ENCODE measurements at regions not wholly inside any gene's neighbourhood (a gene's known extent, or its start where the extent isn't known, plus 50 kb on each side); places are given as distances from the start of the nearest gene placed in this dataset.

DNA sequence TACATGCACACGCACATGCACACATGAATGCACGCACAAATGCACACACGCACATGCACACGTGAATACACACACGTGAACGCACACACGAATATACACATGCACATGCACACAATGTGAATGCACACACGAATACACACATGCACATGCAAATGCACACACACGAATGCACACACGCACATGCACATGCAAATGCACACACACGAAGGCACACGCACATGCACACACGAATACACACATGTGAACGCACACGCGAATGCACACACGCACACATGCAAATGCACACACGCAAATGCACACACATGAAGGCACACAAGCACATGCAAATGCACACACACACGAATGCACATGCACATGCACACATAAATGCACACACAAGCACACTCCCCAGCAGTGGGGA is 68.6 kb upstream of the GPC1 start:
- peaks cover 21% of the 10 kb centered on the region for H3K4me1 ChIP-seq (ENCODE audit: control insufficient read depth, insufficient read depth, low read length)
- no peak overlapping the region for H3K4me3 ChIP-seq (ENCODE audit: insufficient read depth, low read depth, low read length)
- 88% methylated on average over 19 of the region's 19 CpGs for WGBS, 2 experiments
- no peaks in the 10 kb centered on the region for H3K27me3 ChIP-seq (ENCODE audit: control insufficient read depth, insufficient read depth, low read length, poor library complexity, severe bottlenecking)
- H3K36me3 ChIP-seq (ENCODE audit: control insufficient read depth, insufficient read depth, low read length), result no peaks in the 10 kb centered on the region
- no peaks in the 10 kb centered on the region for H3K9me3 ChIP-seq (ENCODE audit: control insufficient read depth, low read length)
- H3K27ac ChIP-seq (ENCODE audit: insufficient read depth, low read depth, low read length, poor library complexity, severe bottlenecking), result no peak overlapping the region

GRCh38 chr2:240367721-240368120 is 67.7 kb upstream of the GPC1 start:
- Histone ChIP-seq H3K27ac (ENCODE audit: insufficient read depth, low read depth, low read length, poor library complexity, severe bottlenecking) (no peak overlapping the region), H3K4me1 (ENCODE audit: control insufficient read depth, insufficient read depth, low read length) (peaks cover 29% of the 10 kb centered on the region), H3K36me3 (ENCODE audit: control insufficient read depth, insufficient read depth, low read length) (no peaks in the 10 kb centered on the region), H3K27me3 (ENCODE audit: control insufficient read depth, insufficient read depth, low read length, poor library complexity, severe bottlenecking) (no peaks in the 10 kb centered on the region), H3K4me3 (ENCODE audit: insufficient read depth, low read depth, low read length) (no peak overlapping the region), H3K9me3 (ENCODE audit: control insufficient read depth, low read length) (no peaks in the 10 kb centered on the region)
- 94 to 95% methylated on average over 15 of the region's 15 CpGs for WGBS, 2 experiments

DNA sequence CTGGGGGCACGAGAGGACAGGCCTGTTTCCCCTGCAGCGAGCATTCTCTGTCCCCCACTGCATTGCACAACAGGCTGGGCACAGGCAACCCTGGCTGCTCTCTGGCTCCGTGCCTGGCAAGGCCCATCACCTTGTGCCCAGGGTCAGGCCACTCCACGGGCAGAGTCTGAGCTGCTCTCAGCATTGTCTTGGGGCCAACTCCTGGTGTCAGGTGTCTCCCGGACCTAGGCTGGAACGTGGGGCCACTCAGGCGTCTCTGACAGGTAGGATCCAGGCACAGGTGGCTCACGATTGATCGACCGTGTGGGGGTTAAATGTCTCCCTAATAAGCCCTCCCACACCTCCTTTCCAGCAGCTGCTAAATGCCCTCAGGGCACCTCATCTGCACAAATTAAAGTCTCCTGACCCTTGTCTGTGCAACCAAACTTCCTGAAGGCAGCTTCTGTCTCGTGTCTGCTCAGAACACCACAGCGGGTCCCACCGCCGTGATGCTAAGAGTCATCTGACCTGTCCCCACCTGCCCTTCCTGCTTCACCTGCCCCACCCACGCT is 66.6 kb upstream of the GPC1 start:
- H3K4me3 ChIP-seq (ENCODE audit: insufficient read depth, low read depth, low read length), result no peak overlapping the region
- peaks cover 29% of the 10 kb centered on the region for H3K4me1 ChIP-seq (ENCODE audit: control insufficient read depth, insufficient read depth, low read length)
- no peak overlapping the region for H3K27ac ChIP-seq (ENCODE audit: insufficient read depth, low read depth, low read length, poor library complexity, severe bottlenecking)
- no peaks in the 10 kb centered on the region for H3K27me3 ChIP-seq (ENCODE audit: control insufficient read depth, insufficient read depth, low read length, poor library complexity, severe bottlenecking)
- 90 to 93% methylated on average over 15 of the region's 15 CpGs for WGBS, 2 experiments
- H3K36me3 ChIP-seq (ENCODE audit: control insufficient read depth, insufficient read depth, low read length), result no peaks in the 10 kb centered on the region
- H3K9me3 ChIP-seq (ENCODE audit: control insufficient read depth, low read length), result no peaks in the 10 kb centered on the region

DNA sequence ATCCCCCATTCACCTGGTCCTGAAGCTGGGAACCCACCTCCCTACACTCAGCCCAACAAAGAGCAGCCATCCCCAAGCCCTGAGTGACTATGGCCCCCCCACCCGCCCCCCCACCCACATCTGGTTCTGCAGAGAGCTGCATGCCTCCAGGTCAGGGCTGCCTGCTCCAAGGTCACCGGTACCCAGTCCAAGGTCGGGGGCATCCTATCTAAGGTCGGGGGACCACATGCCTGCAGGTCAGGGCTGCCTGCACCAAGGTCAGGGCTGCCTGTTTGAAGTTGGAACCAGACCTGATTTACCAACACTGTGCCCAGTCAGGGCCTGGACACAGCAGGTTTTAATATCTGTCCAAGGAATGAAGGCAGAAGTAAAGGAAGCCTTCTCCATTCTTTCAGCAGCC is 66.1 kb upstream of the GPC1 start:
- H3K27me3 ChIP-seq (ENCODE audit: control insufficient read depth, insufficient read depth, low read length, poor library complexity, severe bottlenecking), result no peaks in the 10 kb centered on the region
- peaks cover 30% of the 10 kb centered on the region for H3K4me1 ChIP-seq (ENCODE audit: control insufficient read depth, insufficient read depth, low read length)
- no peaks in the 10 kb centered on the region for H3K36me3 ChIP-seq (ENCODE audit: control insufficient read depth, insufficient read depth, low read length)
- WGBS, 2 experiments, result 94 to 95% methylated on average over 3 of the region's 4 CpGs
- no peak overlapping the region for H3K27ac ChIP-seq (ENCODE audit: insufficient read depth, low read depth, low read length, poor library complexity, severe bottlenecking)
- no peaks in the 10 kb centered on the region for H3K9me3 ChIP-seq (ENCODE audit: control insufficient read depth, low read length)
- H3K4me3 ChIP-seq (ENCODE audit: insufficient read depth, low read depth, low read length), result no peak overlapping the region

DNA sequence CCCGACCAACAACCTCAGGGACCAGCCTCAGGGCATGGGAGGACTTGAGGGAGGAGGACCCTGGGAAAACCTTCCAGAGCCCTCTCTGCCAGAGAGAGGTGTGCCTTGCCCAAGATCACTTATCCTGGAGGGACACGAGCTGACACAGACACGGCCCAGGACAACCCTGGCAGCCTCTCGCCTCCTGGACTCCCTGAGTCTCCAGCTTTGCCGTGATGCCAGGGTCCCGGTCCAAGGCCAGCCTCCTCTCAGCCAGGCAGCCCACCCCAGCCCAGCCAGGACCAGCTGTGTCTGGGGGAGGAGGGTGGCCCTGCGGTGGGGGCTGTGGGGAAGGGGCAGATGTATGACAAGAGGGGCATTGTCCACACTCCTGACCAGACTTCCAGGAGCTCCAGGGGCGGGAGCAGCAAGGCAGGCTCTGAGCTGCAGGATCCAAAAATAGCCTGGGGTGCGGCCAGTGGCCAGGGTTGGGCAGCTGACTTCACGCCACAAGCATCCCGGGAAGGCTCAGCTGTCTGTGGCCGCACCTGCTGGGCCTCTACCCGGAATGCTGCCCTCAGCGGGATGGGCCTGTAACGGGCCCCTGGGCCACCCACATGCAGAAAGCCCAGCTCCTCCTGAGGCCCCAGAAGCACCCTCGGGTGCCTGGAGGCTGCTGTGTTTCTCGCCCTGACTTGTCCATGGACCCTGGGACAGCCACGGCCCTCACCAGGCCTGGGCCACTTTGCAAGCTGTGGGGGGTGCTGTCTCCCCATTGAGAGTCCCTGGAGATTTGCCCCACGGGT is 65.5 kb upstream of the GPC1 start:
- Histone ChIP-seq H3K27ac (ENCODE audit: insufficient read depth, low read depth, low read length, poor library complexity, severe bottlenecking) (no peak overlapping the region), H3K4me3 (ENCODE audit: insufficient read depth, low read depth, low read length) (no peak overlapping the region), H3K27me3 (ENCODE audit: control insufficient read depth, insufficient read depth, low read length, poor library complexity, severe bottlenecking) (no peaks in the 10 kb centered on the region), H3K36me3 (ENCODE audit: control insufficient read depth, insufficient read depth, low read length) (no peaks in the 10 kb centered on the region), H3K9me3 (ENCODE audit: control insufficient read depth, low read length) (no peaks in the 10 kb centered on the region), H3K4me1 (ENCODE audit: control insufficient read depth, insufficient read depth, low read length) (peaks cover 34% of the 10 kb centered on the region)
- WGBS, 2 experiments, result 78 to 81% methylated on average over 19 of the region's 19 CpGs

DNA sequence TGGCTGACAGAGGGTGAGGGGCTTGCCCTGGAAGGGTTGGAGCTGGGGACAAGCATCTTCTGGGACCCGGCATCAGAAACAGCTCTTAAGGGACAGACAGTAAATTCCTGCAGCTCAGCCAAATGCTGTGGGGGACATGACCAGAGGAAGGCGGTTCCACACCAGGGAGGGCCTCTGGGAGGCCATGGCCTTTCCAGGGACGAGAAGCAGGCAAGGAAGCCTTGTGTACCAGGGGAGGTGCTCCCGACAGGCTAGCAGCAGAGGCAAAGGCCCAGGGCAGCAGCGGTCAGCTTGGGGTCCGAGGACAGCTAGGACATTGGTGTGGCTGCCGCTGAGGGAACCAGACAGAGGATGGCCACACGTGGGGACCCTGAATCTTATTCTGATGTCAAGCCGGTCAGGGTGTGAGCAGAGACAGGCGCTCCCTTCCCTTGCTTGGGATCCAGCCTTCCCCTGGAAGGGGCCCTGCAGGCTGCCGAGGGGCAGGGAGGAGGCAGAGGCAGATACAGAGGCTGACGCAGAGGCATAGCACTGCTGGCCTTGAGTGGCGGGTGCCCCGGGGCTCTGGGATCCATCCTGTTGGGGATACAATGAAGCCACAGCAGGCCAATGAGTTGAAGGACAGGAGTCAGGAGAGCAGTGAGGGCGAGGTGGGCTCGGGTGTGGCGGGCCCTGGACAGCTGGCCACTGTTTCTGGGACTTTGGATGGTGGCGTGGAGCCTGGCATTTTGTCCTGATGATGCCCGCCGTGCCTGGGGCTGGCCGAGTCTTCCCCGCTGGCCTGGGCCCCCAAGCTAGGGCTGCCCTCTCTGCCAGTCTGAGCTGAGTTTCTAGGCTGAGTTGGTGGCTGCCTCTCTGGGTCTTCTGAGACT is 64.1 kb upstream of the GPC1 start:
- Histone ChIP-seq H3K9me3 (ENCODE audit: control insufficient read depth, low read length) (no peaks in the 10 kb centered on the region), H3K4me3 (ENCODE audit: insufficient read depth, low read depth, low read length) (no peak overlapping the region), H3K27me3 (ENCODE audit: control insufficient read depth, insufficient read depth, low read length, poor library complexity, severe bottlenecking) (no peaks in the 10 kb centered on the region), H3K27ac (ENCODE audit: insufficient read depth, low read depth, low read length, poor library complexity, severe bottlenecking) (no peak overlapping the region), H3K4me1 (ENCODE audit: control insufficient read depth, insufficient read depth, low read length) (peaks cover 34% of the 10 kb centered on the region), H3K36me3 (ENCODE audit: control insufficient read depth, insufficient read depth, low read length) (no peaks in the 10 kb centered on the region)
- 76 to 77% methylated on average over 21 of the region's 22 CpGs for WGBS, 2 experiments

- WGBS, 2 experiments, result 79 to 84% methylated on average over 5 of the region's 5 CpGs
- H3K36me3 ChIP-seq (ENCODE audit: control insufficient read depth, insufficient read depth, low read length), result no peaks in the 10 kb centered on the region
- no peaks in the 10 kb centered on the region for H3K9me3 ChIP-seq (ENCODE audit: control insufficient read depth, low read length)
- peaks cover 34% of the 10 kb centered on the region for H3K4me1 ChIP-seq (ENCODE audit: control insufficient read depth, insufficient read depth, low read length)
- H3K4me3 ChIP-seq (ENCODE audit: insufficient read depth, low read depth, low read length), result no peak overlapping the region
- H3K27ac ChIP-seq (ENCODE audit: insufficient read depth, low read depth, low read length, poor library complexity, severe bottlenecking), result no peak overlapping the region
- H3K27me3 ChIP-seq (ENCODE audit: control insufficient read depth, insufficient read depth, low read length, poor library complexity, severe bottlenecking), result no peaks in the 10 kb centered on the region
These were observed 63.4 kb upstream of the GPC1 start for GRCh38 chr2:240372101-240372500.

- Histone ChIP-seq H3K4me3 (ENCODE audit: insufficient read depth, low read depth, low read length) (no peak overlapping the region), H3K4me1 (ENCODE audit: control insufficient read depth, insufficient read depth, low read length) (peaks cover 34% of the 10 kb centered on the region), H3K36me3 (ENCODE audit: control insufficient read depth, insufficient read depth, low read length) (no peaks in the 10 kb centered on the region), H3K27me3 (ENCODE audit: control insufficient read depth, insufficient read depth, low read length, poor library complexity, severe bottlenecking) (no peaks in the 10 kb centered on the region), H3K9me3 (ENCODE audit: control insufficient read depth, low read length) (no peaks in the 10 kb centered on the region), H3K27ac (ENCODE audit: insufficient read depth, low read depth, low read length, poor library complexity, severe bottlenecking) (no peak overlapping the region)
- 95 to 96% methylated on average over 20 of the region's 20 CpGs for whole genome bisulfite sequencing, 2 experiments
These were observed 62.1 kb upstream of the GPC1 start for GRCh38 chr2:240373289-240373885.

- Histone ChIP-seq H3K9me3 (ENCODE audit: control insufficient read depth, low read length) (no peaks in the 10 kb centered on the region), H3K4me3 (ENCODE audit: insufficient read depth, low read depth, low read length) (no peak overlapping the region), H3K27me3 (ENCODE audit: control insufficient read depth, insufficient read depth, low read length, poor library complexity, severe bottlenecking) (no peaks in the 10 kb centered on the region), H3K4me1 (ENCODE audit: control insufficient read depth, insufficient read depth, low read length) (peaks cover 34% of the 10 kb centered on the region), H3K27ac (ENCODE audit: insufficient read depth, low read depth, low read length, poor library complexity, severe bottlenecking) (no peak overlapping the region), H3K36me3 (ENCODE audit: control insufficient read depth, insufficient read depth, low read length) (no peaks in the 10 kb centered on the region)
- 76 to 79% methylated on average over 22 of the region's 22 CpGs for WGBS, 2 experiments
These were observed 61.2 kb upstream of the GPC1 start for GRCh38 chr2:240374085-240374907.
